ENCODE measurements at regions not wholly inside any gene's neighbourhood (a gene's known extent, or its start where the extent isn't known, plus 50 kb on each side); places are given as distances from the start of the nearest gene placed in this dataset.
A peak's percentile ranks its signal among the peaks of the same experiment; 100 is the strongest.

DNA sequence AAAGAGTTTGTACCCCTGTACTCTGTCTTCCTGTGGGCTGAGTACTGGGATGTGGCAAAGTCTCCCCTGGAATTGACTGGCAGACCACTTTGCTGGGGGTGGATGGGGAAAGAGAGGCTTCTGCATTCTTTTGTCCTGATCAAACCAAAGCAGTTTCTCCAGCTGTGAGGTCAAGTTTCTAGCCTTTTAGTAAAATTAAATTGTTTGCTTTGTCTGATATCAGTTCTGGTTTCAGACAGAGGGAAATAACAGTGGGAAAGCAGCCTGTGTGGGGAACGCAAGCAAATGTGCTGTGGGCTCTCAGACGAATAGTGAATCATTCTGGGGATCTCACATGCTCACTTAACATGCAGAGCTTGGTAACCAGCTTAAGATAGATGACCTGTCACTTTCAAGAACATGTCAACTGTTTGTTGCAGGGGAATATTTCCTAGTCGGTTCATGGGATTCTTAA lies 151.6 kb downstream of the FAT3 start:
- WGBS, 2 donors, result 56 to 57% methylated on average over 3 of the region's 3 CpGs
- H3K4me3 ChIP-seq (ENCODE audit: low read depth, poor library complexity, severe bottlenecking), result no peak overlapping the region
- TF ChIP-seq, protein P1, sequence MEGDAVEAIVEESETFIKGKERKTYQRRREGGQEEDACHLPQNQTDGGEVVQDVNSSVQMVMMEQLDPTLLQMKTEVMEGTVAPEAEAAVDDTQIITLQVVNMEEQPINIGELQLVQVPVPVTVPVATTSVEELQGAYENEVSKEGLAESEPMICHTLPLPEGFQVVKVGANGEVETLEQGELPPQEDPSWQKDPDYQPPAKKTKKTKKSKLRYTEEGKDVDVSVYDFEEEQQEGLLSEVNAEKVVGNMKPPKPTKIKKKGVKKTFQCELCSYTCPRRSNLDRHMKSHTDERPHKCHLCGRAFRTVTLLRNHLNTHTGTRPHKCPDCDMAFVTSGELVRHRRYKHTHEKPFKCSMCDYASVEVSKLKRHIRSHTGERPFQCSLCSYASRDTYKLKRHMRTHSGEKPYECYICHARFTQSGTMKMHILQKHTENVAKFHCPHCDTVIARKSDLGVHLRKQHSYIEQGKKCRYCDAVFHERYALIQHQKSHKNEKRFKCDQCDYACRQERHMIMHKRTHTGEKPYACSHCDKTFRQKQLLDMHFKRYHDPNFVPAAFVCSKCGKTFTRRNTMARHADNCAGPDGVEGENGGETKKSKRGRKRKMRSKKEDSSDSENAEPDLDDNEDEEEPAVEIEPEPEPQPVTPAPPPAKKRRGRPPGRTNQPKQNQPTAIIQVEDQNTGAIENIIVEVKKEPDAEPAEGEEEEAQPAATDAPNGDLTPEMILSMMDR (IDR thresholded peaks at IDR 0.05), result no peak
- no peak for TF ChIP-seq POLR2A (IDR thresholded peaks at IDR 0.05)
- DNase-seq (ENCODE audit: low spot score in 2 of 2), result no peak
- intact Hi-C loops (cut with DNase I; ENCODE audit: low total_unique reads), result no loop called here

DNA sequence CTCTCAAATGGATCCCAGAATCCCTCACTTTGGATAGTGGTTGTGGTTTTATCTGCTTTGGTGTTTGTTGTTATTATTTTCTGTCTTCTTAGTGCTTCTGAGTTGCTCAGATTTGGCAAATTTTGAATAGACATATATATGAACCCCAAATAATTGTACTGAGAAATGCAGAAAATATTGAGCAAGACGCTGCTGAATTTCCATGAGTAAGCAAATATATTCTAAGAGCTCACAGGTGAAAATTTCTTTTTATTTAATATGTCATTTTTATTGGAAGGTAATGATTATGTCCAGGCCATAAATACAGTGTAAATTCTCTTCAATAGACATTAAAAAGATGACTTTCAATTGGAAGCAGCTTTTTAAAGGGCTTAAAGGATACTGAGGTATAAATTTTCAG lies 152.1 kb downstream of the FAT3 start:
- no peak for DNase-seq (ENCODE audit: low spot score in 2 of 2)
- H3K4me3 ChIP-seq (ENCODE audit: low read depth, poor library complexity, severe bottlenecking), result no peak overlapping the region
- 88 to 98% methylated on average over 1 of the region's 1 CpG for WGBS, 2 donors
- intact Hi-C loops (cut with DNase I; ENCODE audit: low total_unique reads), result no loop called here
- TF ChIP-seq, protein P1 (IDR thresholded peaks at IDR 0.05), result no peak
- TF ChIP-seq POLR2A (IDR thresholded peaks at IDR 0.05), result no peak

DNA sequence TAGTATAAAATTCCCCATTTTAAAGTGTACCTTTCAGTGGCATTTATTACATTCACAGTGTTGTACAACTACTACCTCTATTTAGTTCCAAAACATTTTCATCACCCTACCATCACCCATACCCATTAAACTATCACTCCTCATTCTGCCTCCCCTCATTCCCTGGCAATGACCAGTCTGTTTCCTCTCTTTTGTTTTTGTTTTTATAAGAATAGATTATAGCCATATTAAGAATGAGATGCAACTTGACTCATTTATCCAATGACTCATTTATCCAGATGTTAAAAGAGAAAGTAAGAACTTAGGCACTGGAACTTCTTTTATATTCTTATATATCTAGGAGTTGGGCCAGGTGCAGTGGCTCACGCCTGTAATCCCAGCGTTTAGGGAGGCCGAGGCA lies 156.3 kb downstream of the FAT3 start:
- no peak overlapping the region for H3K4me3 ChIP-seq (ENCODE audit: low read depth, poor library complexity, severe bottlenecking)
- DNase-seq (ENCODE audit: low spot score in 2 of 2), result no peak
- TF ChIP-seq, protein P1 (IDR thresholded peaks at IDR 0.05), result no peak
- no peak for TF ChIP-seq POLR2A (IDR thresholded peaks at IDR 0.05)
- 59 to 68% methylated on average over 3 of the region's 3 CpGs for WGBS, 2 donors
- intact Hi-C loops (cut with DNase I; ENCODE audit: low total_unique reads), result no loop called here

DNA sequence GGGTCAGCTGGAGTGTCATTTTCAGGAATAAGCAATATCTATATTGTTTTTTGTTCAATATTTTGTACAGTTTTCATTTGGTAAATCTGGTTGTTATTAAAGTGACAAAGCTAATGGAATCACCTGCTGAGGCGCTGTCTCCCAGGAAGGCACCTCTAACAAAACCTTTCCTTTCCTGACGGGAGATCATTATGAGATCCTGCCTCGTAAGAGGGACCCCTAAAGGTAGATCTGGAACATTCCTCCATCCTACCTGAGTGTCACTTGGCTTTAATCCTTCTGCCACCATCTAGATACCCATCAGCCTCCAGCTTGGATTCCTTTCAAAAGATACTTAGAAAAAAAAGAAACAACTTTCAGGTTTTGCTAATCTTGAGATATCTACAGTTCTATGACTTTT lies 157.7 kb downstream of the FAT3 start:
- no peak for DNase-seq (ENCODE audit: low spot score in 2 of 2)
- 92 to 94% methylated on average over 3 of the region's 3 CpGs for WGBS, 2 donors
- H3K4me3 ChIP-seq (ENCODE audit: low read depth, poor library complexity, severe bottlenecking), result no peak overlapping the region
- intact Hi-C loops (cut with DNase I; ENCODE audit: low total_unique reads), result no loop called here
- TF ChIP-seq, protein P1 (IDR thresholded peaks at IDR 0.05), result no peak
- no peak for TF ChIP-seq POLR2A (IDR thresholded peaks at IDR 0.05)

DNA sequence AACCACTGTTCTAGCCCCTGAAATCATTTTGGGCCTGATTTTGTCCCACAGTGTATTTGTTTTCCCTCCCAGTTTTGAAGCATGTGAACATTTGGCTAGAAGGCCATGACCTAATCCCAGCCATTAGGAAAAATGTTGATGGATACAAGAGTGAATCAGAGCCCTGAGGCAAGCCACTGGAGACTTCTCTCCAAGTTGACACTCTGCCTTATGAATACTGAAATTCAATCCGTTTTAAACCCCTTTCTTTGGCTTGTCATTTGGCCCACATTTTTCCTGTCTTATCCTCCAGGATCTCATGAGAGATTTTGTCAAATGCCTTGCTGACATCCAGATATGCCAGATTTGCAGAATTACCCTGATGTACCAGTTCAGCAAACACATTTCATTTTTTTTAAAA lies 158.8 kb downstream of the FAT3 start:
- DNase-seq (ENCODE audit: low spot score in 2 of 2), result peak in 1 of 2 donors; percentile 21
- TF ChIP-seq, protein P1 (IDR thresholded peaks at IDR 0.05), result no peak
- TF ChIP-seq POLR2A (IDR thresholded peaks at IDR 0.05), result no peak
- intact Hi-C loops (cut with DNase I; ENCODE audit: low total_unique reads), result no loop called here
- 0 to 9% methylated on average over 1 of the region's 1 CpG for WGBS, 2 donors
- H3K4me3 ChIP-seq (ENCODE audit: low read depth, poor library complexity, severe bottlenecking), result no peak overlapping the region

DNA sequence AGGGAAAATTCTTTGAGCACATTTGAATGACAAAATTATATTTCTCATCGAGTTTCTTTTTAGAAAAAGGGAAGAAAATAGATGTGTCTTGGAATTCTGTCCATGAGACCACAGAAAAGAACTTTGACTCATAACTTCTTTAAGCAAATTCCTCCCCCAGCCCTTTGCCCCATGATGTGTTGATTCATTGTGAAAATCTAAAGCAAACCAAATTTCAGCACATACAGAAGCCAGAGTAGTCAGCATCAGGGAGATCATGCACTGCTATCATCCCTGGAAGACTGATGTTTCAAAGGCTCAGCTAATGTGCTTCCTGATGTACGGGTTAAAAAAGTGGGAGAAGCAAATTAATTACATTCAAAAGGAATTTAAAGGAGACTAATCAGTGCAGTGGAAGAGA lies 159.7 kb downstream of the FAT3 start:
- no peak for DNase-seq (ENCODE audit: low spot score in 2 of 2)
- TF ChIP-seq POLR2A (IDR thresholded peaks at IDR 0.05), result no peak
- TF ChIP-seq, protein P1 (IDR thresholded peaks at IDR 0.05), result no peak
- WGBS, 2 donors, result 54 to 64% methylated on average over 2 of the region's 2 CpGs
- no peak overlapping the region for H3K4me3 ChIP-seq (ENCODE audit: low read depth, poor library complexity, severe bottlenecking)
- intact Hi-C loops (cut with DNase I; ENCODE audit: low total_unique reads), result no loop called here
